Hepatic stellate cell (primary cell): ENCODE measurements at regions not wholly inside any gene's neighbourhood (a gene's known extent, or its start where the extent isn't known, plus 50 kb on each side); places are given as distances from the start of the nearest gene placed in this dataset.
"Not testable (repeated sequence)": the region's sequence is repeated elsewhere in the genome, so short reads cannot be mapped to it uniquely, and the experiment has no call there.

Source experiments
- DNase-seq: peaks from one replicate; pipeline ENCODE4 v3.0.0; 2011; ENCODE audit warnings: low spot score

DNA sequence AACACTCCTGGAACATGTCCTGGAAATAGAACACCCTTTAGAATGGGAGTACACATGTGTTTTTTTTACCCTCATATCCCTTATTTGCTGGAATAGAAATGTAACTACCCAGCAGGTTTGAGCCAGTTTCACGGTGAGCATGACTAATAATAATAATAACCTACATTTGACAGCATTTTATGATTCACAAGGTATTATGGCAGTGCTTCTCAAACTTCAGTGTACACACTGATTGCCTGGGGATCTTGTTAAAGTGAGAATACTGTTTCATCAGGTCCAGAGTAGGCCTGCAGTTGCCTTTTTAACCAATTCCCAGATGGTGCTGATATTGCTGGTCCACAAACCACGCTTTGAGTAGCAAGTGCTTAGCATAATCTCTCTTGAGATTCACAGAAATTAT is 63.9 kb downstream of the NFKBIZ start:
- no peak for DNase-seq

DNA sequence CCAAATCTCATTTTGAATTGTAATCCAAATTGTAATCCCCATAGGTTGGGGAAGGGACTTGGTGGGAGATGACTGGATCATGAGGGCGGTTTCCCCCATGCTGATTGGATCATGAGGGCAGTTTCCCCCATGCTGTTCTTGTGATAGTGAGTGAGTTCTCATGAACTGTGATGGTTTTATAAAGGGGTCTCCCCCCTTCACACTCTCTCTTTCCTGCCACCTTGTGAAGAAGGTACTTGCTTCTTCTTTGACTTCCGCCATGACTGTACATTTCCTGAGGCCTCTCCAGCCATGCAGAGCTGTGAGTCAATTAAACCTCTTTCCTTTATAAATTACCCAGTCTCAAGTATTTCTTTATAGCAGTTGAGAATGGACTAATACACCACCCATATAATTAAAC is 68.4 kb downstream of the NFKBIZ start:
- not testable (repeated sequence) for DNase-seq

DNA sequence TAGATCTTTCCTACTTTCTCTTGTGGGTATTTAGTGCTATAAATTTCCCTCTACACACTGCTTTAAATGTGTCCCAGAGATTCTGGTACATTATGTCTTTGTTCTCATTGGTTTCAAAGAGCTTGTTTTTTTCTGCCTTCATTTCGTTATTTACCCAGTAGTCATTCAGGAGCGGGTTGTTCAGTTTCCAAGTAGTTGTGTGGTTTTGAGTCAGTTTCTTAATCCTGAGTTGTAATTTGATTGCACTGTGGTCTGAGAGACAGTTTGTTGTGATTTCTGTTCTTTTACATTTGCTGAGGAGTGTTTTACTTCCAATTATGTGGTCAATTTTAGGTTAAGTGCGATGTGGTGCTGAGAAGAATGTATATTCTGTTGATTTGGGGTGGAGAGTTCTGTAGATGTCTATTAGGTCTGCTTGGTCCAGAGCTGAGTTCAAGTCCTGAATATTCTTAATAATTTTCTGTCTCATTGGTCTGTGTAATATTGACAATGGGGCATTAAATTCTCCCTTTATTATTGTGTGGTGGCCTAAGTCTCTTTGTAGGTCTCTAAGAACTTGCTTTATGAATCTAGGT is 72.9 kb downstream of the NFKBIZ start:
- not testable (repeated sequence) for DNase-seq

DNA sequence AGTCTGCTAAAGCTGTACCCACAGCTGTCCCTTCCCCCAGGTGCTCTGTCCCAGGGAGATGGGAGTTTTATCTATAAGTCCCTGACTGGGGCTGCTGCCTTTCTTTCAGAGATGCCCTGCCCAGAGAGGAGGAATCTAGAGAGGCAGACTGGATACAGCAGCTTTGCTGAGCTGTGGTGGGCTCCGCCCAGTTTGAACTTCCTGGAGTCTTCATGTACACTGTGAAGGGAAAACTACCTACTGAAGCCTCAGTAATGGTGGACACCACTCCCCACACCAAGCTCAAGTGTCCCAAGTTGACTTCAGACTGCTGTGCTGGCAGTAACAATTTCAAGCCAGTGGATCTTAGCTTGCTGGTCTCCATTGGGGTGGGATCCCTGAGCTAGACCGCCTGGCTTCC is 75.3 kb downstream of the NFKBIZ start:
- DNase-seq, result not testable (repeated sequence)

DNA sequence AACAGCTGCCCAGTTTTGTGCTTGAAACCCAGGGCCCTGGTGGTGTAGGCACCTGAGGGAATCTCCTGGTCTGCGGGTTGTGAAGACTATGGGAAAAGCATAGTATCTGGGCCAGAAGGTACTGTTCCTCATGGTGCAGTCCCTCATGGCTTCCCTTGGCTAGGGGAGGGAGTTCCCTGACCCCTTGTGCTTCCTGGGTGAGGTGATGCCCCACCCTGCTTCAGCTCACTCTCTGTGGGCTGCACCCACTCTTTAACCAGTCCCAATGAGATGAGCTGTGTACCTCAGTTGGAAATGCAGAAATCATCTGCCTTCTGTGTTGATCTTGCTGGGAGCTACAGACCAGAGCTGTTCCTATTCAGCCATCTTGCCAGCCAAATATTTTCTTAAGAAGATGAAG is 75.8 kb downstream of the NFKBIZ start:
- DNase-seq, result not testable (repeated sequence)

DNA sequence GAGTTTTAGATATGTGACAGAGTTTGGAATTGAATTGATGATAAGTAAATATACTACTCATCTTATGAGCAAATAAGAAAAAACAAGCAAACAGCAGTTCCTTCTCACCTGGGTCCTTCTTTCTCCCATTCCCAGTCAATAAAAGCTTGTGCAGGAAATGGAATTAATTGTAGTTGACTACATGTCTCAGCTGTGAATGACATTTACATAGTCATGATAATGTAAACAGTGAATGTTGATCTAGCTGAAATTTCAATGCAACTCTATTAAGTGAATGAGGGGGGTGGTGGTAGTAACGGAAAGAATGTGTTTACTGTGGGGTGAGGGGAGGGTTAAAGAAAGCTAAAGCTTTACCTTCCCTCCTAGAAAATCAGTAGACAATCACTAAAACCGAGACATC is 76.2 kb downstream of the NFKBIZ start:
- no peak for DNase-seq

DNA sequence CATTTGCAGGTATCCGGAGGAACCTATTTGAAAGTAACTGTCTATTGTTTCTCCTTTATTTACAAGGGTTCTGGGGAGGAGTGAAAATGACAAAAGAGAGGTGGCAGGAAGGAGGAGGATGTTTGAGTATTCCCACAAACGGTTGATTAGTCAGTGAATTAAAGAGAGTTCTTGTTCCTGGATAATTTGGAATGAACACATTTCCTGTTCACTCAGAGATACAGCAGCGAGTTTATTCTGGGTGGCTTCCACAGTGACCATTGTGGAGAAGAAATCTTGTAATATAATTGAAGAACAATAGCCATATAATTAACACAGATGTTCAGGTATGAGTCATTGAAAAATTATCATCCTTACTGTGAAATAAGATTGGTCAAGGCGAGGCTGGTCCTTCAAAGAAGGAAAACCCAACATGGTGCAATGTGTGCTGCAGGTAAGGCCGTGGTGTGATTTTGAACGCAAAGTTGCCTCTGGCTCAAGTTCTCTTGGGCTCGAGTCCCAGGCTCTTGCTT is 77.3 kb downstream of the NFKBIZ start:
- no peak for DNase-seq

DNA sequence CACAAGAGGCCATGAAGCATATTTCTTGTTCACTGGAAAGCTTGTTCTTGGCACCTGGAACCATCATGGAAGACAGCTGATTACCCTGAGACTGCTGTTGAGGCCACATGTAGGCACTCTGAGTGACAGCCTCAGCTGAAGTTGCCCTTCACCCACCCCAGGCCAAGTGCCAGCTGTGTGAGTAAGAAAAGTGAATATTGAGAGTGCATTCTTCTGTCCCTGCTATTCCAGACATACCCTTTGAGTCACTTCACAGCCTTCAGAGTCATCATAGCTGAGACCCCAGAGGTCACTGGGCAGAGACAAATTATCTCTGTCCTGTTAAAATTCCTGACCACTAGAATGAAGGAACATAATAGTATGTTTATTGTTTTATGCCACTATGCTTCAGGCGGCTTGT is 79.6 kb downstream of the NFKBIZ start:
- peak; percentile 67 for DNase-seq

DNA sequence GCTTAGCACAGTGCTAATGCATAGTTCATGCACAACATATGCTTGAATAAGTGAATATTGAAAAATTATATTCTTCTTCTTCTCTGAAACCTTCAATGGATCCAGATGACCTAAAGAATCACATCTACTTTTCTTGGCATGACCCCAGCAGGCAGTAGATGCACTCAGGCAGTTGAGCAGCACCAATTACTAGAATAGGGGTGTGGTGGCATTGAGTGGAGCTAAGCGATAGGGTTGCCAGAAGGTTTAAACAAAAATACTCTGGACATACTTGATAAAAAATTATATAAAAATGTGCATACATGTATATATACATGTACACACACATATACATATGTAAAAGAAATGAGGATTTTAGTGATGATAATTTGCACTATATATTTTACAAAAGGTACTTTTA is 81.8 kb downstream of the NFKBIZ start:
- no peak for DNase-seq

DNA sequence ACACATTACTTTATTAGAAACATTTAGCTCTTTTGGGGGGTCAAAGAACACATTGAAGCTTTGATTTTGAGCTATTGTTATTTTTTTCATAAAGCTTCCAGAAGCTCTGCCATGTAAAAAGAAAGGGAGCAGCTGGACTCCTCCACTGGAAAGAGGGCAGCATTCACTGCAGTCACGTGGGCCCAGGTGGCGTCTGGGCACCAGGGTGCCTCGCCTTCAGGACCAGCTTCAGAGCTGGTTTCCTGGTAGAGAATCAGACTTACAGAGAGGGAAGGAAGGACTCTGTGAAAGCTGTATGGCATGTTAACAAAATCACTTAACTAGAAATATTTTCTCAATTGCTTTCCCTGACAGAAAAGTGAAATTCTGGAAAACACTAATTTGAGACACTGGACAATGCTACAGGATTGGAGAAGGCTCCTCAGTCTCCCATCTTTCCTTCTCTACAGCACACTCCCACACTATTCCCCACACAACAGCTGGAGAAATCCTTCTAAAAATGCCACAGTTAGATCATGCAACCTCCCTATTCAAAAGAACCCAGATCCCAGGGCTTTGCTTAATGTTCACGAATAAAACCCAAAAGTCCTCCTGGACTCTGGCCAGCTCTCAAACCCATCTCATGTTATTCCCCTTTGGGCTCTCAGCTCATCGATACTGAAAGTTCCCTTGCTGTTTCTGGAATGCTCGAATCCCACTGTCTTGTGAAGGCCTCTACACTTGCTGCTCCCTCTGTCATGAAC is 83.2 kb downstream of the NFKBIZ start:
- no peak for DNase-seq

DNA sequence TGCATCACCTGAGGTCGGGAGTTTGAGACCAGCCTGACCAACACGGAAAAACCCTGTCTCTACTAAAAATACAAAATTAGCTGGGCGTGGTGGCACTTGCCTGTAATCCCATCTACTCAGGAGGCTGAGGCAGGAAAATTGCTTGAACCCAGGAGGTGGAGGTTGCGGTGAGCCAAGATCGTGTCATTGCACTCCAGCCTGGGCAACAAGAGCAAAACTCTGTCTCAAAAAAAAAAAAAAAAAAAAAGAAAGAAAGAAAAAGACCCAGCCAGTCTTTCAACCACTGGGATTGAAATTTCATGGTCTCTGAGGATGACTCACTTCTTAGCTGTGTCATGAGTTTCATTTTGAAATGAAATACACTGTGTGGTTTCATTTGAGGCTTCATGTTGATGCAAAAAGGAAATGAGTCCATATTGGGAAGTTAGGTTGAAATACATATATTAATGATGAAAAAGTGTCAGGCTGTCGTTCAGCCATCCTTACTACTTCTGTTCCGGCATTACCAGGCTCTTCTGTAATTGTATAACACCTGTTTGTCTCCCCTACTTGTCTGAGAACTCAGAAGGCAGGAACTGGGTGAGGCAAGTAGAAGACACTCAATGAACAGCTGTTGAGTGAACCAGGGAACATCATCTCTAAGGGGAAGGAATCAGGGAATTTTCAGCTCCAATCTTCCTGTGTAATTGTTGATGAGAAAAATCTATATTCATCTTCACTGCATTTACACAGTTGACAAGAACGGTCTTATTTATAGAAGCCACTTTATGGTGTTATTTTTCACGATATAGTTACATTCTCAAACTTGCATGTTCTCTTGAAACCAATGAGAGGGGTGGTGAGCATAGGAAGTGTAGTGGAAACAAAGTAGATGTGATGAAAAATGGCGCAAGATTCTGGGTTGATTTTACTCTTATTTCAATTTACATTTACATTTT is 87.4 kb downstream of the NFKBIZ start:
- DNase-seq, result peak; percentile 71

DNA sequence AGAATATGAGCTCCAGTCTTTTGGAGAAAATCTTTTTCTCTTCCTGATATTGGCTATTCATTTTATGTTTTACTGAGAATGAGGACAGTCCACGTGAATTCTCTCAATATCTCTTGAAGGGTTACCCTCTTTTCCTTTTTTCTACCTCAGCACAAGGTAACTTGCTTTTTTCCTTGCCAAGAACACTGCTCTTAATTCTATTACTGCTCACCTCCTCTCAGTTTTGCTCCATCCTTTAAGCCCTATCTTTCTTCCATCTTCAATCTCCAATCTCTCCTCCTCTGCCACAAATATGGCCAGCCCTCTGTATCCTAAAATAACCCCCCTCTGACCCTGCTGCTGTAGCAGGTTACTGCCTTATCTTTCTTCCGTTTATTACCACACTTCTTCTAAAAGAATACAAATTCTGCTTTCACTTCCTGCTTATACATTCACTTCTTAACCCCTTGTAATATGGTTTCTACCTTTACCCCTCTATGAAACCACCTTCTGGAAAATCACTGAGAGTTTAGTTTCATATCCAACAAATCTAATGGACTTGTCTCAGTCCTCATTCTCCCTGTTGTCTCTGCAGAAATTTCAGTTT is 89.0 kb downstream of the NFKBIZ start:
- no peak for DNase-seq

DNA sequence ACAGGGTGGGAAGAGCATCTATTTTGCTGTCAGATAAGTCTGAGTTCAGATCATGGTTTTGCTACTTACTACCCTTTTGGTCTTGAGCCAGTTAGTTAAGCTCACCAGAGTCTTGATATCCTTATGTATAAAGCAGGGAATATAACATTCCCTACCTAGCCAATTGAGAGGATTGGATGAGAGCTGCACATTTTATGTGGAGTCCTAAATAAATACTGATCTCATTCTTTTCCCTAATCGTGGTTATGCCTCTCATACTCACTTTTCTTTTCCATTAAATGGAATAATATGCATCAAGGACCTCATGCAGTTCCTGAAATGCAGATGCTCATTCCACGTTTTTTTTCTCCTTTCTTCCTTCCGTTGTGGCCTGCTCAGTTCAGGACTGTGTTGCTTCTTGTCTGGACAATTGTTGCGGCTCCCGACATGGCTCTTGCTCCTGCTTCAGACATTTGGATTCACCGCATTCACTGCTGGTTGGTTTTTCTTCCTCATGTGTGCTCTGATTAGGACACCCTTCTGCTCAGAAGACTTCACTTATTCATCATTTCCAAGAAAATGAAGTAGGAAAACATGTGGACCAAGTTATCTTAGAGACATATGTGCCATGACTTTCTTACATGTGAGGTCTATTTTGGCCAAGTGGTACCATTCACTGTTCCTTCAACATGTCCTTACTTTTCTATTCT is 90.2 kb downstream of the NFKBIZ start:
- DNase-seq, result no peak

DNA sequence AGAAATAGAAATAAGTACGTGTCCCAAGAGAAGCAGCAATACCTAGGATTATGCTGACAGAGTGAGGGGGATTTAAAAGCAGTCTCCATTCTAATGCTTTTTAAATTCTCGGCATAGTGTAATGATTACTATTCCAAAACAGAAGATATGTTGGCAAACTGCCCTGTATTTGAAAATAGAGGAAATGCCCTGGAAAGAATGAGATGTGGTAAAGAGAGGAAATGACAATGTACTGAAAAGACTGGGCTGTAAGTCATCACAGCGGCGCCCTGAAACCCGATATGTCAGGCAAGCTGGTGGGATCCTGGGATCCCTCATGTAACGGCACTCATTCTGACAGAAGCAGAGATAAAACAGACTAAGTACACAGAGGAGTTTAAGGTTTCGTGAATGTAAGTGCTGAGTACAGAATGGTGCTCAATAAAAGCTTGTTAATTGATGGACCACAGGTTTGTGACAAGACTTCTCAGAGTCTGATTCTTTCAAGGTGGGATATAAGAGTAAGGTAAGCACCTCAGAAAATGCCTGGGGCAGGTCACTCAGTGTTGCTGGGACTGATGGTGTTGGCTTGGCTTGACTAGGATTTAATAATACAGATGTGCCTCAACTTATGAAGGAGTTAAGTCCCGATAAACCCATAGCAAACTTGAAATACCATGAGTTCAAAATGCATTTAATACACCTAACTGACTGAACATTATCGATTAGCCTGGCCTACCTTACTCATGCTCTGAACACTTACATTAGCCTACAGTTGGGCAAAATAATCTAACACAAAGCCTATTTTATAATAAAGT is 91.4 kb downstream of the NFKBIZ start:
- DNase-seq, result peak; percentile 65

DNA sequence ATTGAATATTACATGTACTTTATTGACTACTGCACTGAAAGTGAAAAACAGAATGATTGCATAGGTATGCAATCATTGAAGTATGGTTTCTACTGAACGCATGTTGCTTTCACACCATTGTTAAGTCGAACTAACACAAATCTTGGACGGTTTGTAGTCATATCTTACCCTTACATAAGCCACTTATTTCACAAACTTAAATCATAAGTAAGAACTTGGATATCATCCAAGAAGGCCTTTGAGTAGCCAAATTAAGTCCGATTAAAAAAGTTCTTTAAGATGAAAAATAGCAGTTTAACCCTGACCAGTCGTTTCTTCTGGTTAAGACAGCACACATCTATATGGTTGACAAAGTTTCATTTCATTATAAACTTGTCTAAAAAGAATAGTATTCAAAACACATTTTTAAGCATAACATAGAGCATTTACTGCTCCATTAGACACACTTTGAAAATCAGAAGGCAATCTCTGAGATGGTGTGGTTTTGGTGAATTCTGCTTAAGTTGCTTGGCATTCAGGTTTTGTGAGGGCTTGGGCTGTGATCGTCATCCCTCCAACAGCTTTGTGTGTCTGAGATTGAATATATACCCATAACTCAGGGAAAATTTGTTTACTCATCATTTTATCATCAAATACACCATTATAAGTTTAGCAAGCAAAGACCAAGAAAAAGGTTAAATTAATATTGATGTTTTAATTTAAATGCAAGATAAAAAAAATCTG is 92.2 kb downstream of the NFKBIZ start:
- no peak for DNase-seq

DNA sequence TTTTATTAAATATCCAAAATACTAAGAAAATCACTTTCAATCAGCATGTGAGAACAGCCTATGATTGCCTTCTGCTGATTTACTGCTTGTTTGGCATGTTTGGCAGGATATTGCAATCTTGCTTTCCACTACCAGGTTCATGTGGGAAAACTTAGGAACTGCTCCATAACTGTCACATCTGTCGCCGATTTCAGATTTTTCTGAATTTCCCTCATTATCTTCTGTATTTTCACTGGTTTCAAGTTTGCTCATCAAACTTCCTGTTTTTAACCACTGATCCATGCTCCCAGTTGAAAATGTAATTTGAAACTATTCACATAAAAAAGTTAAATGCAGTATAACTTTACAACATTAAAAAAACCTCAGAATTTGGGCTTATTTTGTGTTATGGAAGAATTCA is 93.0 kb downstream of the NFKBIZ start:
- no peak for DNase-seq

DNA sequence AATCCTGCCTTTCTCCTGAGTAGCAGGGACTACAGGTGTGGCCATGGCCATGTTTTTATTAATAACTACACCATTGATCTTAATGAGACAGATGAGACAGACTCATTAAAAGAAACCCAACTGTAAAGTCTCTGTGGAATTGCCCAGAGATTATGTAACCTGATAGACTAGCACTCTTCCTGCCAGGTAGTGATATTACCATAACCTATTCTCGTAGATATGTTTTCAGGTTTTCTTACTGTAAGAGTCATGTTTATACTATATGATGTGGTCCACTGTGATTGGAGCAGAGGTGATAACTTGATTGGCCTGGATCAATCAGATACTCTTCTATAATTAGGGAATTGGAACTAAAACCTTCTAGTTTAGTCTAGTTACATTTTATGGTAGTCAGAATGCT is 93.7 kb downstream of the NFKBIZ start:
- no peak for DNase-seq

DNA sequence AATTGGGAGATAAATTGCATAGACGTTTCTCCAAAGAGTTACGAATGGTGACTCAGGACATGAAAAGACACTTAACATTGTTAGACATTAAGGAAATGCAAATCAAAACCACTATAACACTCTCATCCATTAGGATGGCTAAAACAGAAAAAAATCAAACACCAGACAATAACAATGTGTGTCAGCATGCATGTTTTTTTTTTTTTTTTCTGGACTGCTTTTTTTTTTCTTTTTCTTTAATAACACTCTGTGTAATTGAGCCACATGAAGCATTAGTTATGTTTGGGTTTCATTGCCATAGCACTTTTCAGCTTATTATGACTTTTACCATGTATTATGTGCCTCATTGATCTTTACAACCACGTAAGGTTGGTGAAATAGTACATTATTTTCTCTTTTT is 95.0 kb downstream of the NFKBIZ start:
- no peak for DNase-seq

DNA sequence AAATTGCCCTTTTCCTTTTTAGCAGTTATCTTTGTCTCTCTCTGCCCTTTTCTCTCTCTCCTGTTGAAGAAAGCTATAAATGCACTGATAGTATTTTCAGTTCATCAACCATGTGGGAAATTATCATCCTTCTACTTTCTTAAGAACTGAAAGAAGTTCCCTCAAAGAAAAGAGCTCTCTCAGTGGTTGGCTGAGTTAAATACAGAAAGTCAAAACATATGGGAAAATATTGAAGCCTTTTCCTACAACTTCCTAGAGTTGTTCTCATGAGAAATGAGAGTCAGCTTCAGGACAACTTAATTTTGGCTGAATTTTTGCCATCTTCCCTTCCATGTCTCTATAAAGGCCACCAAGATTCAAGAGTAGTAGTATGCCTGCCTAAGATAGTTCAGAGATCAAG is 96.7 kb downstream of the NFKBIZ start:
- no peak for DNase-seq

DNA sequence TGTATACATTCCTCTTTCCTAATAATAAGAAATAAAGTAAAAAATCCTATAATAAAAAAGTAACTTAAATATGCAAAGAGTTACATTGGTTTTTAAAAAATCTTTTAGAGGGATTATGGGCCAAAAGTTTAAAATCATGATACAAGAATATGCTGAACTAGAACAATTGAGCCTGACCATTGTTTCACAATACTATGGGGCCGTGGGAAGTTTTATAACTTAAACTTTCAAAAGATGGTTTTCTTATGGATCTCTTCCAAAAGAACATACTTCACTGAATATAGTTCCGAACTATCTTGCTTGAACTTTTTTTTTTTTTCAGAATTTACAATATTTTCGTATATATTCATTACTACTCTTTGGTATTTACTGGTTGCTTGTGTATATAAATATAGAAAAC is 97.6 kb downstream of the NFKBIZ start:
- no peak for DNase-seq
